ENCODE measurements at regions not wholly inside any gene's neighbourhood (a gene's known extent, or its start where the extent isn't known, plus 50 kb on each side); places are given as distances from the start of the nearest gene placed in this dataset.

DNA sequence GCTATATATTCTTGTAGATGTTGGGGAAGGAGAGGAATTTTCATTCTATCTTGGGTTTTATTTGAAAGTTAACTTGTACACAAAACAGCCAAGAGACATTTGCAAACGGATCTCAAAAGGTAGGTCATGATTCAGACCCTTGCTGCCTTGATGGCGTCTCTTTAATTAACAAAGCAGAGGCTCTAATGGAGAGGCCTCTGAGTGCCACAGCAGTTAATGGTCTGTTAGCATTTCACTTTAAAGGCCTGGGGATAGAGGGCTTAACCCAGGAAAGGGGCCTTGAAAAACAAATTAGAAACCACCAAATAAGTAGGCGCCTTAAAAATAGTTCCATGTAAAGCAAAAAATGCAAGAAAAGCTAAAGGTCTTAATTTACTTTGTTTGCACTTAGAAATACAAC lies 836.9 kb upstream of the CELF4 start:
- TF ChIP-seq, protein P1, sequence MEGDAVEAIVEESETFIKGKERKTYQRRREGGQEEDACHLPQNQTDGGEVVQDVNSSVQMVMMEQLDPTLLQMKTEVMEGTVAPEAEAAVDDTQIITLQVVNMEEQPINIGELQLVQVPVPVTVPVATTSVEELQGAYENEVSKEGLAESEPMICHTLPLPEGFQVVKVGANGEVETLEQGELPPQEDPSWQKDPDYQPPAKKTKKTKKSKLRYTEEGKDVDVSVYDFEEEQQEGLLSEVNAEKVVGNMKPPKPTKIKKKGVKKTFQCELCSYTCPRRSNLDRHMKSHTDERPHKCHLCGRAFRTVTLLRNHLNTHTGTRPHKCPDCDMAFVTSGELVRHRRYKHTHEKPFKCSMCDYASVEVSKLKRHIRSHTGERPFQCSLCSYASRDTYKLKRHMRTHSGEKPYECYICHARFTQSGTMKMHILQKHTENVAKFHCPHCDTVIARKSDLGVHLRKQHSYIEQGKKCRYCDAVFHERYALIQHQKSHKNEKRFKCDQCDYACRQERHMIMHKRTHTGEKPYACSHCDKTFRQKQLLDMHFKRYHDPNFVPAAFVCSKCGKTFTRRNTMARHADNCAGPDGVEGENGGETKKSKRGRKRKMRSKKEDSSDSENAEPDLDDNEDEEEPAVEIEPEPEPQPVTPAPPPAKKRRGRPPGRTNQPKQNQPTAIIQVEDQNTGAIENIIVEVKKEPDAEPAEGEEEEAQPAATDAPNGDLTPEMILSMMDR (IDR thresholded peaks at IDR 0.05): no peak
- TF ChIP-seq POLR2AphosphoS5 (IDR thresholded peaks at IDR 0.05) (no peak), POLR2A (IDR thresholded peaks at IDR 0.05) (no peak)
